H4 (cell line): ENCODE measurements at regions not wholly inside any gene's neighbourhood (a gene's known extent, or its start where the extent isn't known, plus 50 kb on each side); places are given as distances from the start of the nearest gene placed in this dataset.
"Not testable (repeated sequence)": the region's sequence is repeated elsewhere in the genome, so short reads cannot be mapped to it uniquely, and the experiment has no call there.

Experiments
- DNase-seq: peaks from one replicate; pipeline ENCODE4 v3.0.0-alpha.2; 2015; ENCODE audit warnings: low spot score

DNA sequence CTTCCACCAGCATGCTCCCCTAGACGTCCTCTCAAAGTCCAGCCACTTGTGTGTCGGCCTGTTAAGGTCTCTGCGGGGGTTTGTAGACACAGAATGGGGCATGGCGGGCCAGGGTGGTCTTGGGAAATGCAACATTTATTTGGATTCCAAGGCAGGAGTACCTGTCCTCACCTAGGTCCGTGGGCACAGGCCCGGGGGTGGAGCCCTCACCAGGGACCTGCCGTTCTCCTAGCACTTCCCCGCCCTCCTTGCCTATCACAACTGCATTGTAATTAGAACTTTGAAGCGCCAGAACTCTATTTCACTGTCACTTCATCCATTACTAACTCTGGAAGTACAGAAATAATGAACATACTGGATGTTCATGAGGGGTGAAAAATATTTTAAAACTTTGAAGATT is 268.3 kb upstream of the ACTBL2 start:
- DNase-seq, result no peak

DNA sequence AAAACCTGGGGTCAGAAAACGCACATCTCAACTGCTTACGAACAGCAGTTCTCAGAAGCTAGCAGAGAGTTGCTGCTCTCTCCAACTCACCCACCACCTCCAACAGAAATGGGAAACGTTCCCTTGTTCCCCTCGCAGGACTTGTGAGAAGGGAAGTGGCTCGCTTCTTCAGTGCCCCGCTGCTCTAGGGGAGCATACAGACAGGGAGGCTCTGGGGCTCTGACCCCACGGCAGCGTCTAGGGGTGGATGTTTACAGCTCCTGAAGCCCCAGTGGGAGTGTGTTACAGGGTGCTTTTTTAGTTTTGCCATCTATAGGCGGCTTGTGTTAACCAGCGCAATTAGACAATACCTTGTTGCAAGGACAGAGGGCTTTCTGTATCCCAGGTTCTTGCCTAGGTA is 267.7 kb upstream of the ACTBL2 start:
- DNase-seq, result no peak

DNA sequence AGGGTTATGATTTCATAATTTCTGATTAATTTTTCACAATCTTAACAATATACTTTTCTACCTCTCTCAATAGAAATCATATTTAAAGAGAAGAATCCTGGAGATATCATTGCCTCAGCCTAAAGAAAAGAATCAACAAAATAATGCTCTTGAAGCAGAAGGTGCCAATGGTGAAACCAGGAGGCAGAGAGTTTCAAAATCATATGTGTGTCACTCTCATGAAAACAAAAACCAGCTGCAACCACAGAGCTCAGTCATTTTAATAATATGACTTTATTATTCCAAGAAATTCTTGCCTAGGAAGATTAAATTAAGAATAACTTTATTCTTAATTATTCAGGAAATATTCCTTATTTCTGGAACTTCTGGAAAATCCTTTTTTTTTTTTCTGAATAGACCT is 266.8 kb upstream of the ACTBL2 start:
- no peak for DNase-seq

- DNase-seq, result no peak
Observed at GRCh38 chr5:57745700-57746651, 263.4 kb upstream of the ACTBL2 start.

GRCh38 chr5:57745029-57745428 is 262.4 kb upstream of the ACTBL2 start:
- DNase-seq, result no peak

- no peak for DNase-seq
Observed at GRCh38 chr5:57741336-57741735, 258.7 kb upstream of the ACTBL2 start.

DNA sequence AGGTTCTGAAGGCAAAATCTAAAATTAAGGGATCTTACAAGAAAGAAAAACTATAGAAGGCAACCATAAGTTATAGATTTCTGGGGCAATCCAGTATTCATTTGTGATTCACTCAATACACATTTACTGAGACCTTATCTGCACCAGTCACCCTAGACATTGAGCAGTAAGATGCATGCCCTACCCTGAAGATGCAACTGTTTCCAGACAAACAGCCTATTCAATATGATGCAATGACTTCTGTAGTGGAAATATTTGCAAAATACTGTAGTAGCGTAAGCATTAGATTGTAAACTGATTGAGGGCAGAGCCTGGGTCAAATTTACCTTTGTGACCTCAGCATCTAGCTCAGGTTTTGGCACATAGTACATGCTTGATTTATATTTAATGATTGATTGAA is 256.2 kb upstream of the ACTBL2 start:
- DNase-seq, result no peak

- no peak for DNase-seq
Observed at GRCh38 chr5:57738301-57738700, 255.7 kb upstream of the ACTBL2 start.

GRCh38 chr5:57736716-57737115 is 254.1 kb upstream of the ACTBL2 start:
- no peak for DNase-seq

DNA sequence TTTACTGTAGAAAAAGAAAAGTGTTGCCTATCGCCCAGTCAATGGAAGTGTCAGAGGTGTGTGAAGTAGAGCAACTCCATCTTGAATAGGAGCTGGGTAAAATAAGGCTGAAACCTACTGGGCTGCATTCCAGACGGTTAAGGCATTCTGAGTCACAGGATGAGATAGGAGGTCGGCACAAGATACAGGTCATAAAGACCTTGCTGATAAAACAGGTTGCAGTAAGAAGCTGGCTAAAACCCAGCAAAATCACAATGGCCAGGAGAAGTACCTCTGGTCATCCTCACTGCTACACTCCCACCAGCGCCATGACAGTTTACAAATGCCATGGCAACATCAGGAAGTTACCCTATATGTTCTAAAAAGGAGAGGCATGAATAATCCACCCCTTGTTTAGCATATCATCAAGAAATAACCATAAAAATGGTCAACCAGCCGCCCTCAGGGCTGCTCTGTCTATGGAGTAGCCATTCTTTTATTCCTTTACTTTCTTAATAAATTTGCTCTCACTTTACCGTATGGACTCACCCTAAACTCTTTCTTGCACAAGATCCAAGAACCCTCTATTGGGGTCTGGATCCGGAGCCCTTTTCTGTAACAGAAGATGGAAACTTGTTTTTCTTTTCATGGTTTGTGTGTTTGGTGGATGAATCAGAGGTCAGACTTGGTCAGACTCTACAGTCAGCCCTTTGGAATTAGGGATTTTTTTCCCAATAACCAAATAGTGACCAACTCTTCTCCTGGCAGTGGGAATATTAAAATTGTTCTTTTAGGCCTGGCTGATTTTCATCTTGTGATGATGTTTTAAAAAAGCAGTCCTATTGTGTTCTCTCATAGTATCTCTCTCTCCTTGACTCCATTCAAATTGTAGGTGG is 252.9 kb upstream of the ACTBL2 start:
- not testable (repeated sequence) for DNase-seq

- DNase-seq, result no peak
Observed at GRCh38 chr5:57734296-57734695, 251.7 kb upstream of the ACTBL2 start.

- no peak for DNase-seq
Observed at GRCh38 chr5:57727591-57727990, 245.0 kb upstream of the ACTBL2 start.

DNA sequence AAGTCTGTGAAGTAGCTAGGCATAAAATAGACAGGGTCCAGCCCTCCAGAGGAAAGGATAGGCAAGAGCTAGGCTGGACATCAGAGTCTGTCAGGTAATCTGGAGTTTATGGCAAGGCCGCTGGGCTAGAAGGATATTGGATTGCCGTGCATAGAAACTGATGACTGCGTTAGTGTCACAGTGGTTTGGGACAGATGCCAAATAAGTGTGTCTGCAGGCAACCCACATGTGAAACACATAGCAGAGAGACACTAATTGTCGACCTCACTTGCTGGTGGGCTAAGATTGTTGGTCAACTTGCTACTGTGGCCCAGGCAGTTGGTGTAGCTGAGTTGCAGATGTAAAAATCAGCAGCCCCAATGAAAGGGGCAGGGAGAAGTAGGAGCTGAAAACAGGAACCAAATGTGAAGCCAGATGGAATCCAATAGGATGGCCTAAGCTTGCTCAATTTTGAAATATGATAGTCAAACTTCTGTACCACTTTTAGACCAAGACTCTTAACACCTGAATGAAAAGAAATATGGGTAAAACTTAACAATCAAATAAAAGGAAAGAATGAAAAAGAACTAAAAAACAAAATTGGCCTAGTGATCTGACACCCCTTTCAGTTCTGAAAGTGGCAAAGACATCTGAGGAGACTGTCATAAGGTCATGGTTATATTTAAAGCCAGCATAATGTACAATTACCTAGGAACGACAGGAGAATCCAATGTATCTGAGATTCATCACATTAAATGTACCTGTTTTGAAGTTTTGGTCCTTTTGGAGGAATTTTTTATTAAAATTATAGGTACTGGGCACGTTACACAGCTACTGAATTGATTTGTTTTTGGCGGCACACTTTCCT is 243.3 kb upstream of the ACTBL2 start:
- peak; percentile 21 for DNase-seq

- no peak for DNase-seq
Observed at GRCh38 chr5:57724836-57725235, 242.2 kb upstream of the ACTBL2 start.

DNA sequence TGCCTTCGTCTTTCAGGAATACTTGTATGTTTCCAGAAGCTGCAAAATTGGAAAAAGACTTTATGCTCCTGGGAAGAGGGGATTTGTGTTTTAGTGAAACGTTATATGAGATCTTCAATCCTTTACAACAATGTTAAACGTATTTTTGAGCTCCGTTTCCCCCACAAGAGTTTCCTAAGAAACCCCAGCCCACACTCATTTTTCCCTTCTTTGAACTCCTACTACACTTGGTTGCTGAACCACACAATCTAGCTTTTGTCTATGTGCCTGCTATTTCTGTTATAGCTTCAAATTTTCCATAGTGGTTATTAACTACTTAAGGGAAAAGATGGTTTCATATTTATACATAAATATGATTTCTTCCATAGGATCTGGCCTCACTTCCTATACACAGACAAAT is 238.6 kb upstream of the ACTBL2 start:
- no peak for DNase-seq

DNA sequence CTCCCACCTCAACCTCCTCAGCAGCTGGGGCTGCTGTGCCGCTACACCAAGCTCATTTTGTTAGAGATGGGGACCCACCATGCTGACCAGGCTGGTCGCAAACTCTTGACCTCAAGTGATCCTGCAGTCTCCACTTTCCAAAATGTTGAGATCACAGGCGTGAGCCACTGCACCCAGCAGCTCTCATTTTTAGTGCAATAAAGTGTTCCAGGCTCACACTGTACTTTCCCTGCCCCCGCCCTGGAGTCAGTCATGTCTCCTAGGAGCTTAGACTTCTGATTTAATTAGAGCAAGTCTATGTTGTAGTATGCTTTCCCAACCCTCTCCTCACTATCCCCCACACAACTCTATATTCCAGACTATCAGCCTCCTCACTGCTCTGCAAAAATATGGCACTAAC is 238.0 kb upstream of the ACTBL2 start:
- no peak for DNase-seq

DNA sequence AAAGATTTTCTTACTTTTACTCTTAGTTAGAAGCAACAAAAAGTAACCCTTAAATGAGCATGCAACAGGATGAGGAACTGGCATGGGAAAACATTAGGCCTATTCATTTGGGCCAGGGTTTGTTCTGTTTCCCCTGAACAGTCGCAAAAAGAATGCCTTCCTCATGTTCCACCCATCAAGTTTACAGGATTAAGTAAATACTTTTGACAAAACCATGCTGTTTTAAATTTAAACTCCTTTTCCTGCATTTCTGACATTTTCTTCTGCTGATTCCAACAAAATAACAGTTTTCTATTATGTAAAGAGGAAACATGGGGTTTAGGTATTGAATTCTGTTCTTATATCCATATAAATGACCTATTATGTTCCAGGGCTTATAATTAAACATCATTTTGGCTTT is 236.6 kb upstream of the ACTBL2 start:
- DNase-seq, result no peak

GRCh38 chr5:57718155-57718554 is 235.5 kb upstream of the ACTBL2 start:
- DNase-seq, result peak; percentile 46

- no peak for DNase-seq
Observed at GRCh38 chr5:57717555-57717954, 234.9 kb upstream of the ACTBL2 start.

DNA sequence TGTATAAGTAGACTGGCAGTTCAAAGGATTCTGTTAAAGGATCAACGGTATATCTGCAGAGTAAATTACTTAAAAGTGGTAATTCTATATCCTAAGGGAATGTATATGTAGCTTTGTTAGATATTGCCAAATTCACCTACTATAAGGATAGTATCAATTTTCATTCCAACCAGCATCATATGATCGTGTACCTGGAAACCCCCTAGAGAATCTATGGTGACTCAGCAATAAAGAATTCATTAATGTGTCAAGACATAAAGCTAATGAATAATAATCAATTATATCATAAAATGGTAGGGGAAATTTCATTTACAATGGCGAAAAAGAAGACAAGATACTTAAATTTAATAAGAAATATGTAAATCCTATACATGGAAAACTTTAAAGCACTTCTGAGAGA is 234.1 kb upstream of the ACTBL2 start:
- no peak for DNase-seq

- DNase-seq, result peak; percentile 28
Observed at GRCh38 chr5:57715296-57715695, 232.7 kb upstream of the ACTBL2 start.

- not testable (repeated sequence) for DNase-seq
Observed at GRCh38 chr5:57713535-57713934, 230.9 kb upstream of the ACTBL2 start.
